Fibroblast of lung (primary cell): ENCODE measurements at regions not wholly inside any gene's neighbourhood (a gene's known extent, or its start where the extent isn't known, plus 50 kb on each side); places are given as distances from the start of the nearest gene placed in this dataset.

ENCODE experiments used
- CTCF ChIP-seq, 2 donors: IDR thresholded peaks in 1 of 2; conservative IDR thresholded peaks in 1 of 2; 1 replicate in 1 of 2; 2 replicates in 1 of 2; pipeline ENCODE4 v1.5.1; 2011 to 2012; ENCODE audit warnings: low read length in 2 of 2, control low read depth in 1 of 2, inconsistent platforms in 1 of 2, low read depth in 1 of 2, mild to moderate bottlenecking in 1 of 2
- EZH2 ChIP-seq: IDR thresholded peaks from 2 replicates; pipeline ENCODE4 v1.5.1; 2012; ENCODE audit warnings: low read length, control low read depth, mild to moderate bottlenecking; ENCODE audit errors: missing control alignments

GRCh38 chr4:156138781-156139280, 185.2 kb upstream of the CTSO start:
- TF ChIP-seq CTCF (conservative IDR thresholded peaks at IDR 0.05 in 1 of 2, IDR thresholded peaks at IDR 0.05 in 1 of 2; ENCODE audit: low read depth in 1 of 2, low read length in 2 of 2) (no peak), EZH2 (no peak)
